H1 (cell line): ENCODE measurements at regions not wholly inside any gene's neighbourhood (a gene's known extent, or its start where the extent isn't known, plus 50 kb on each side); places are given as distances from the start of the nearest gene placed in this dataset.

ENCODE experiments used
- CTCF ChIA-PET: fragments of 300-600 bp; sonication (Branson Sonifier 250); formaldehyde crosslinking; loops from one replicate; lab custom pipeline; 2021; ENCODE audit not compliant: partially characterized antibody; lab: Charles Lee
- POLR2A ChIA-PET: fragments of 300-600 bp; sonication (Branson Sonifier 250); formaldehyde crosslinking; loops from one replicate; lab custom pipeline; 2021; ENCODE audit warnings: inconsistent platforms; ENCODE audit not compliant: partially characterized antibody; lab: Charles Lee
- DNase-seq, 2 experiments: peaks; one replicate each; pipeline versions ENCODE4 v3.0.0 to v3.0.0-alpha.2; 2010 to 2022; ENCODE audit warnings: low spot score in 2 of 2, low read depth in 1 of 2, mixed read lengths in 1 of 2
- FAIRE-seq: peaks from 2 replicates; lab custom pipeline; 2011; peaks lifted over from hg19 to GRCh38; lab: Jason Lieb, UNC
- H2AFZ ChIP-seq: 2 replicates; pipeline ENCODE4 v1.8.1; 2012; ENCODE audit warnings: low read length, inconsistent platforms
- H2AK5ac ChIP-seq: 2 replicates; pipeline ENCODE4 v1.6.1; 2013; ENCODE audit warnings: low read depth, low read length
- H2BK120ac ChIP-seq: replicated peaks from 2 replicates; pipeline ENCODE3; 2013; ENCODE audit warnings: low read depth, low read length, inconsistent platforms
- H2BK12ac ChIP-seq: 2 replicates; pipeline ENCODE4 v1.6.1; 2013; ENCODE audit warnings: low read depth, low read length
- H2BK15ac ChIP-seq: 2 replicates; pipeline ENCODE4 v1.6.1; 2013; ENCODE audit warnings: low read length
- H2BK20ac ChIP-seq: 2 replicates; pipeline ENCODE4 v1.6.1; 2013; ENCODE audit warnings: low read length
- H2BK5ac ChIP-seq: 2 replicates; pipeline ENCODE4 v1.6.1; 2013; ENCODE audit warnings: low read depth, low read length
- H3K14ac ChIP-seq: 2 replicates; pipeline ENCODE4 v1.6.1; 2013; ENCODE audit warnings: inconsistent platforms; ENCODE audit not compliant: insufficient read length
- H3K18ac ChIP-seq: 2 replicates; pipeline ENCODE4 v1.6.1; 2013; ENCODE audit warnings: low read length; ENCODE audit errors: extremely low read depth
- H3K23ac ChIP-seq: 2 replicates; pipeline ENCODE4 v1.6.1; 2013; ENCODE audit warnings: inconsistent platforms; ENCODE audit not compliant: insufficient read length
- H3K23me2 ChIP-seq: 2 replicates; pipeline ENCODE4 v1.6.1; 2013; ENCODE audit warnings: low read depth, low read length
- H3K27ac ChIP-seq: 2 replicates; pipeline ENCODE4 v1.6.1; 2011; ENCODE audit warnings: low read depth, low read length, inconsistent platforms
- H3K27me3 ChIP-seq, 4 experiments: replicated peaks in 1 of 4; 1 replicate in 1 of 4; 2 replicates in 3 of 4; pipeline versions ENCODE4 v1.6.1 to v1.8.1; 2011 to 2013; ENCODE audit warnings: low read length in 3 of 4, mild to moderate bottlenecking in 3 of 4, inconsistent platforms in 2 of 4, mixed read lengths in 2 of 4, moderate library complexity in 1 of 4; ENCODE audit not compliant: control insufficient read depth in 3 of 4, insufficient read depth in 3 of 4; ENCODE audit errors: extremely low read depth in 1 of 4
- H3K36me3 ChIP-seq, 4 experiments: 2 replicates each; pipeline versions ENCODE4 v1.6.1 to v1.8.1; 2011 to 2013; ENCODE audit warnings: mild to moderate bottlenecking in 4 of 4, low read length in 3 of 4, moderate library complexity in 2 of 4, control low read depth in 1 of 4, inconsistent platforms in 1 of 4; ENCODE audit not compliant: insufficient read depth in 4 of 4, control insufficient read depth in 2 of 4
- H3K4ac ChIP-seq: replicated peaks from 2 replicates; pipeline ENCODE3; 2013; ENCODE audit warnings: low read length, low read depth, mixed read lengths, inconsistent platforms; ENCODE audit not compliant: insufficient read length
- H3K4me1 ChIP-seq, 4 experiments: replicated peaks in 1 of 4; 1 replicate in 1 of 4; 2 replicates in 3 of 4; pipeline versions ENCODE4 v1.6.1 to v1.8.1; 2011 to 2013; ENCODE audit warnings: low read length in 3 of 4, inconsistent platforms in 2 of 4, mixed read lengths in 1 of 4; ENCODE audit not compliant: insufficient read depth in 4 of 4, control insufficient read depth in 3 of 4
- H3K4me2 ChIP-seq, 2 experiments: 2 replicates each; pipeline versions ENCODE4 v1.6.1 to v1.8.1; 2011 to 2013; ENCODE audit warnings: low read depth in 2 of 2, low read length in 2 of 2, control low read depth in 1 of 2, inconsistent platforms in 1 of 2, mild to moderate bottlenecking in 1 of 2; ENCODE audit not compliant: insufficient read depth in 1 of 2
- H3K4me3 ChIP-seq, 4 experiments: fragments of 200-600, 300-600 bp in 1 of 4; sonication (generic), shearing (Covaris generic), sonication (Bioruptor Twin) in 1 of 4; 2 replicates each; pipeline versions ENCODE4 v1.5.1 to v1.8.1; 2011 to 2016; ENCODE audit warnings: low read length in 4 of 4, low read depth in 3 of 4, control low read depth in 2 of 4, inconsistent platforms in 2 of 4, mild to moderate bottlenecking in 2 of 4, mixed read lengths in 1 of 4, moderate library complexity in 1 of 4; ENCODE audit not compliant: insufficient read depth in 2 of 4; ENCODE audit errors: extremely low read depth in 1 of 4
- H3K56ac ChIP-seq: replicated peaks from 2 replicates; pipeline ENCODE3; 2013; ENCODE audit warnings: low read depth, mild to moderate bottlenecking, mixed read lengths, low read length, inconsistent platforms; ENCODE audit not compliant: insufficient read length
- H3K79me1 ChIP-seq: 2 replicates; pipeline ENCODE4 v1.6.1; 2013; ENCODE audit warnings: low read depth, low read length, control low read depth
- H3K79me2 ChIP-seq, 2 experiments: 2 replicates each; pipeline versions ENCODE4 v1.6.1 to v1.8.1; 2012 to 2013; ENCODE audit warnings: low read length in 2 of 2, mild to moderate bottlenecking in 2 of 2, inconsistent platforms in 1 of 2; ENCODE audit not compliant: insufficient read depth in 2 of 2, control insufficient read depth in 1 of 2
- H3K9ac ChIP-seq, 4 experiments: replicated peaks in 1 of 4; 1 replicate in 1 of 4; 2 replicates in 3 of 4; pipeline versions ENCODE4 v1.6.1 to v1.8.1; 2011 to 2013; ENCODE audit warnings: low read depth in 3 of 4, low read length in 3 of 4, control low read depth in 2 of 4, mild to moderate bottlenecking in 2 of 4, moderate library complexity in 2 of 4, inconsistent platforms in 1 of 4; ENCODE audit errors: extremely low read depth in 1 of 4
- H3K9me3 ChIP-seq, 2 experiments: 2 replicates each; pipeline versions ENCODE4 v1.6.1 to v1.8.1; 2012 to 2013; ENCODE audit warnings: mild to moderate bottlenecking in 2 of 2, moderate library complexity in 2 of 2, control low read depth in 1 of 2, inconsistent platforms in 1 of 2, low read depth in 1 of 2, low read length in 1 of 2, mixed read lengths in 1 of 2; ENCODE audit not compliant: insufficient read depth in 2 of 2
- H4K20me1 ChIP-seq, 2 experiments: replicated peaks in 1 of 2; 2 replicates each; pipeline versions ENCODE3 to v1.8.1; 2011 to 2013; ENCODE audit warnings: inconsistent platforms in 2 of 2, low read length in 2 of 2, mild to moderate bottlenecking in 1 of 2; ENCODE audit not compliant: insufficient read depth in 2 of 2, control insufficient read depth in 1 of 2
- H4K5ac ChIP-seq: 2 replicates; pipeline ENCODE4 v1.6.1; 2013; ENCODE audit warnings: low read length, low read depth, mixed read lengths, inconsistent platforms; ENCODE audit not compliant: insufficient read length
- H4K8ac ChIP-seq: 2 replicates; pipeline ENCODE4 v1.8.0; 2013; ENCODE audit warnings: mild to moderate bottlenecking, moderate library complexity, low read length, inconsistent platforms; ENCODE audit not compliant: insufficient read depth; ENCODE audit errors: extremely low read depth
- H4K91ac ChIP-seq: replicated peaks from 2 replicates; pipeline ENCODE3; 2013; ENCODE audit warnings: low read length, mixed read lengths, inconsistent platforms; ENCODE audit not compliant: insufficient read length
- RFX5 ChIP-seq: IDR thresholded peaks from 2 replicates; pipeline ENCODE4 v1.6.1; 2011; ENCODE audit warnings: low read depth, low read length, improper control_type of control experiment, borderline replicate concordance
- SUZ12 ChIP-seq: fragments of 200-600 bp; sonication (generic); IDR thresholded peaks from 2 replicates; pipeline ENCODE4 v1.6.1; 2012; ENCODE audit warnings: mild to moderate bottlenecking, inconsistent platforms, low read length, moderate library complexity, mixed read lengths
- WGBS, 2 experiments: shearing (Covaris generic) in 1 of 2; methylation state at CpG; one replicate each; pipeline versions ENCODE4 v1.1.6 to v1.1.7; 2013 to 2015; ENCODE audit warnings: low lambda C conversion rate in 2 of 2, mixed read lengths in 2 of 2, inconsistent platforms in 1 of 2, low coverage in 1 of 2, missing lambda C conversion rate in 1 of 2; ENCODE audit not compliant: insufficient replicate concordance in 2 of 2, insufficient coverage in 1 of 2, insufficient read length in 1 of 2; ENCODE audit errors: extremely low coverage in 1 of 2, missing lambda C conversion rate in 1 of 2; 5-methylcytosine and 5-hydroxymethylcytosine counted together
- TF ChIP-seq, protein P1 (sequence below): IDR thresholded peaks from 2 replicates; pipeline ENCODE4 v1.6.1; 2012; ENCODE audit warnings: inconsistent platforms

DNA sequence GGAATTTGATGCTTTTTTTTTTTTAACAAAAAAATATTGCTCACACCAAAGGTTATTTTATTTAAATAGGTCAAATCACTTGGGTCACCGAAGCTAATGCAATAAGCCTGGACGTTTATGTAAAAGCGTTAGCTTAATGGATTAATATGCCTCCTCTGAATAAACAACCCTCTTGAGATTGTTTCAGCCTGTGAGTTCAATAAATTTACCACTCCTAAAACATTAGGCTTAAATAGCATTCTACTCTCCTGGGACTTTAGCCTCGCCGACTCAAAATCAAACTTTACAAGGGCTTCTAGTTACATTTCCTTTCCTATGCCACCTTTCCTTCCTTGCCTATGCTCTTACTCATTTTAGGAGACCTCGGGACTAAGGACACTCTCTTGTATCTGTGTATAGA lies 79.3 kb downstream of the DNAJB9 start:
- ChIA-PET CTCF (no interaction called here), POLR2A (no interaction called here)
- no peaks in the 10 kb centered on the region for H3K79me1 ChIP-seq
- no peak overlapping the region for H2AK5ac ChIP-seq
- no peak overlapping the region for H3K4ac ChIP-seq
- H4K91ac ChIP-seq: no peak overlapping the region
- no peak for FAIRE-seq
- no peak overlapping the region for H4K5ac ChIP-seq
- no peak overlapping the region for H2BK120ac ChIP-seq
- H3K27me3 ChIP-seq: no peaks in the 10 kb centered on the region
- no peak for DNase-seq
- no peak overlapping the region for H3K23ac ChIP-seq
- H4K20me1 ChIP-seq: no peaks in the 10 kb centered on the region
- H4K8ac ChIP-seq: no peak overlapping the region
- no peak overlapping the region for H2BK5ac ChIP-seq
- no peak overlapping the region for H2BK12ac ChIP-seq
- no peak overlapping the region; the same call in 1 of the 2 replicates for H2AFZ ChIP-seq
- WGBS, 2 experiments: 91% methylated on average over 6 of the region's 6 CpGs; no CpG with 5 or more reads in 1 of the 2 experiments
- H3K9me3 ChIP-seq: peaks cover 0 to 3% of the 10 kb centered on the region in 2 experiments; a peak in 1 of 4 replicates
- H3K4me3 ChIP-seq: no peak overlapping the region
- no peak overlapping the region for H3K4me2 ChIP-seq
- H3K14ac ChIP-seq: no peak overlapping the region
- no peak overlapping the region for H3K27ac ChIP-seq
- no peak overlapping the region for H3K9ac ChIP-seq
- no peak overlapping the region for H3K18ac ChIP-seq
- no peaks in the 10 kb centered on the region for H3K79me2 ChIP-seq
- H3K23me2 ChIP-seq: no peaks in the 10 kb centered on the region
- H2BK15ac ChIP-seq: no peak overlapping the region
- H3K4me1 ChIP-seq: no peaks in the 10 kb centered on the region
- no peak overlapping the region for H2BK20ac ChIP-seq
- H3K36me3 ChIP-seq: no peaks in the 10 kb centered on the region
- no peak overlapping the region for H3K56ac ChIP-seq
- TF ChIP-seq RFX5 (no peak), SUZ12 (no peak)
- TF ChIP-seq, protein P1, sequence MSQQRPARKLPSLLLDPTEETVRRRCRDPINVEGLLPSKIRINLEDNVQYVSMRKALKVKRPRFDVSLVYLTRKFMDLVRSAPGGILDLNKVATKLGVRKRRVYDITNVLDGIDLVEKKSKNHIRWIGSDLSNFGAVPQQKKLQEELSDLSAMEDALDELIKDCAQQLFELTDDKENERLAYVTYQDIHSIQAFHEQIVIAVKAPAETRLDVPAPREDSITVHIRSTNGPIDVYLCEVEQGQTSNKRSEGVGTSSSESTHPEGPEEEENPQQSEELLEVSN: no peak
